Pancreas (tissue), 10 donors: ENCODE measurements at regions not wholly inside any gene's neighbourhood (a gene's known extent, or its start where the extent isn't known, plus 50 kb on each side); places are given as distances from the start of the nearest gene placed in this dataset.

Source experiments
- ATAC-seq, 4 donors: fragments of 200-7000 bp; cut with Tn5 transposase; one replicate each; pipeline versions ENCODE4 v1.8.0 to v1.9.1; 2020; ENCODE audit warnings: mild to moderate bottlenecking in 4 of 4, moderate library complexity in 4 of 4
- DNase-seq, 6 donors: peaks; one replicate each; pipeline ENCODE4 v3.0.0-alpha.2; 2020
- FAIRE-seq: peaks from 2 replicates; lab custom pipeline; 2012; peaks lifted over from hg19 to GRCh38; lab: Jason Lieb, UNC
- H3K27ac ChIP-seq, 4 donors: fragments of 200-600 bp; sonication (generic); 1 replicate in 3 of 4; 2 replicates in 1 of 4; pipeline versions ENCODE4 v1.5.0 to v1.8.0; 2020
- H3K27me3 ChIP-seq, 4 donors: fragments of 200-600 bp; one replicate each; pipeline ENCODE4 v1.8.0; 2021
- H3K36me3 ChIP-seq, 3 donors: fragments of 200-600 bp; sonication (generic) in 1 of 3; one replicate each; pipeline versions ENCODE4 v1.5.0 to v1.8.0; 2020 to 2021
- H3K4me1 ChIP-seq, 3 donors: fragments of 200-600 bp; one replicate each; pipeline ENCODE4 v1.8.0; 2021
- H3K4me3 ChIP-seq, 4 donors: fragments of 200-600 bp; sonication (generic) in 2 of 4; one replicate each; pipeline versions ENCODE4 v1.5.0 to v1.8.0; 2020 to 2021
- H3K9me3 ChIP-seq, 4 donors: fragments of 200-600 bp; one replicate each; pipeline ENCODE4 v1.8.0; 2021
- WGBS, 2 donors: extraction: QIAGEN DNeasy Blood & Tissue Kit; methylation state at CpG; one replicate each; pipeline ENCODE4 v1.1.7; 2013; 5-methylcytosine and 5-hydroxymethylcytosine counted together
- intact Hi-C, 3 donors: fragments of 100-400 bp; cut with DNase I; formaldehyde crosslinking; loops; one replicate each; pipeline versions ENCODE4 v1.11.1 to v1.14.2; 2022
- TF ChIP-seq, protein P1 (sequence below), 4 donors: fragments of 200-600 bp; sonication (generic) in 3 of 4; IDR thresholded peaks; one replicate each; pipeline versions ENCODE4 v1.5.0 to v1.8.0; 2021; ENCODE audit warnings: antibody characterized with exemption in 4 of 4
- donor health status: healthy with polysubstance abuse.
- donor health status: DM: no; HTN: no; CAD: no; lungs with moderate emphysema.
- donor health status: DM: no; HTN: no; CAD: no.
- donor health status: control.
- donor health status: control.
- donor health status: Bipolar disorder and iron deficiency.
- donor health status: DM: yes; HTN: yes; CAD: no.
- donor health status: DM: no; HTN: no; CAD: no.
- donor health status: DM: no; HTN: no; CAD: no.
- donor health status: DM: yes; HTN: yes; CAD: no.

GRCh38 chr2:9771481-9772017, 71.7 kb upstream of the TAF1B start:
- no peak for FAIRE-seq
- peak in 1 of 6 donors; percentile 59 for DNase-seq
- peaks cover 0 to 8% (median 0%) of the 10 kb centered on the region in 3 donors for H3K4me1 ChIP-seq
- no peak overlapping the region for H3K4me3 ChIP-seq
- H3K27me3 ChIP-seq, result no peaks in the 10 kb centered on the region
- peak in 1 of 4 donors; percentile 1 for ATAC-seq
- H3K27ac ChIP-seq, result no peak overlapping the region
- 59 to 60% methylated on average over 8 of the region's 8 CpGs for whole genome bisulfite sequencing, 2 donors
- intact Hi-C loops, result no loop called here
- H3K9me3 ChIP-seq, result no peaks in the 10 kb centered on the region
- TF ChIP-seq, protein P1, sequence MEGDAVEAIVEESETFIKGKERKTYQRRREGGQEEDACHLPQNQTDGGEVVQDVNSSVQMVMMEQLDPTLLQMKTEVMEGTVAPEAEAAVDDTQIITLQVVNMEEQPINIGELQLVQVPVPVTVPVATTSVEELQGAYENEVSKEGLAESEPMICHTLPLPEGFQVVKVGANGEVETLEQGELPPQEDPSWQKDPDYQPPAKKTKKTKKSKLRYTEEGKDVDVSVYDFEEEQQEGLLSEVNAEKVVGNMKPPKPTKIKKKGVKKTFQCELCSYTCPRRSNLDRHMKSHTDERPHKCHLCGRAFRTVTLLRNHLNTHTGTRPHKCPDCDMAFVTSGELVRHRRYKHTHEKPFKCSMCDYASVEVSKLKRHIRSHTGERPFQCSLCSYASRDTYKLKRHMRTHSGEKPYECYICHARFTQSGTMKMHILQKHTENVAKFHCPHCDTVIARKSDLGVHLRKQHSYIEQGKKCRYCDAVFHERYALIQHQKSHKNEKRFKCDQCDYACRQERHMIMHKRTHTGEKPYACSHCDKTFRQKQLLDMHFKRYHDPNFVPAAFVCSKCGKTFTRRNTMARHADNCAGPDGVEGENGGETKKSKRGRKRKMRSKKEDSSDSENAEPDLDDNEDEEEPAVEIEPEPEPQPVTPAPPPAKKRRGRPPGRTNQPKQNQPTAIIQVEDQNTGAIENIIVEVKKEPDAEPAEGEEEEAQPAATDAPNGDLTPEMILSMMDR (IDR thresholded peaks at IDR 0.05), result no peak
- H3K36me3 ChIP-seq, result no peaks in the 10 kb centered on the region

DNA sequence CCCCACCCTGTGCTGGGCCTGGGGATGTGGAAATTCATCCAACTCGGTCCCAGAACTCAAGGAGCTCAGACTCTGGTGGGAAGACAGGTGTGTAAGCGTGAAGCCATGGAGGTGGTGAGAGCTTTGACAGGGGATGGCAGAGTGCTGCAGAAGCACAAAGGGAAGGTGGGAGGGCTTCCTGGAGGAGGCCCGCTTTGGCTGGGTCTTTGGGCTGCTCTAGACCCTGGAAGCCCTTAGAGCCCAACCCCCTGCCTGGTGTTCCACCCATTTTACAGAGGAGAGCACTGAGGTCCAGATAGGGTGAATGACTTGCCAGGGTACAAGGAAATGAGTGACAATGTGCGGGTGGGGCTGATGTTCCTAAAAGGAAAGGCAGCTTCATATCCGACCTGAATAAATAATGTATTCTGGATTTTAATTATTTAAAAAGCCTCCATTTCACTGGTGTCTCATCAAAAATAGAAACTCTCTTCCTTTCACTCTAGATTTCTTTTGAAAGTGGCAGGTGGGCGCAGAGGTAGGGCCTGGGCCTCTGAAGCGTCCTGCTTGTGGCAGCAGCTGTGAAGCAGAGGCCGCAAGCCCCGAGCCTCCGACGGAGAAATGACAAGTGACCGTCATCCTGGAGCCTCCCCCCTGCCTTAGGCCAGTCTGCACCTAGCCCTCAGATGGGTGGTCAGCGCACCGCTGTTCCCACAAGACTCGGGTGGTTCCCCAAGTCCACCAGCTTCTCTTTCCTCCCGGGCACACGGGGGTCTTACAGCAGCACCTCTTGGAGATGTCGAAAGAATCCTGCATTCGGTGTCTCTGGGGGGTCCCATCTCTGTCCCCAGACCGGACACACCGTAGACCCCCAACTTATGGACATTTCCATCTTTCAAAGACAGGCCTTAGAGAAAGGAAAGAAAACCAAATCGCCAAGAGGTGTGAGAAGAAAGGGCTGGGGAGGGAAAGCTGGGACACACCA, 71.0 kb upstream of the TAF1B start:
- WGBS, 2 donors, result 86 to 88% methylated on average over 22 of the region's 22 CpGs
- DNase-seq (peak in 1 of 6 donors; percentile 46), FAIRE-seq (no peak), ATAC-seq (no peak)
- no peaks in the 10 kb centered on the region for H3K36me3 ChIP-seq
- H3K4me3 ChIP-seq, result no peak overlapping the region
- intact Hi-C loops, result no loop called here
- peaks cover 0 to 8% (median 0%) of the 10 kb centered on the region in 3 donors for H3K4me1 ChIP-seq
- no peak overlapping the region for H3K27ac ChIP-seq
- H3K9me3 ChIP-seq, result no peaks in the 10 kb centered on the region
- TF ChIP-seq, protein P1 (IDR thresholded peaks at IDR 0.05), result no peak
- no peaks in the 10 kb centered on the region for H3K27me3 ChIP-seq

DNA sequence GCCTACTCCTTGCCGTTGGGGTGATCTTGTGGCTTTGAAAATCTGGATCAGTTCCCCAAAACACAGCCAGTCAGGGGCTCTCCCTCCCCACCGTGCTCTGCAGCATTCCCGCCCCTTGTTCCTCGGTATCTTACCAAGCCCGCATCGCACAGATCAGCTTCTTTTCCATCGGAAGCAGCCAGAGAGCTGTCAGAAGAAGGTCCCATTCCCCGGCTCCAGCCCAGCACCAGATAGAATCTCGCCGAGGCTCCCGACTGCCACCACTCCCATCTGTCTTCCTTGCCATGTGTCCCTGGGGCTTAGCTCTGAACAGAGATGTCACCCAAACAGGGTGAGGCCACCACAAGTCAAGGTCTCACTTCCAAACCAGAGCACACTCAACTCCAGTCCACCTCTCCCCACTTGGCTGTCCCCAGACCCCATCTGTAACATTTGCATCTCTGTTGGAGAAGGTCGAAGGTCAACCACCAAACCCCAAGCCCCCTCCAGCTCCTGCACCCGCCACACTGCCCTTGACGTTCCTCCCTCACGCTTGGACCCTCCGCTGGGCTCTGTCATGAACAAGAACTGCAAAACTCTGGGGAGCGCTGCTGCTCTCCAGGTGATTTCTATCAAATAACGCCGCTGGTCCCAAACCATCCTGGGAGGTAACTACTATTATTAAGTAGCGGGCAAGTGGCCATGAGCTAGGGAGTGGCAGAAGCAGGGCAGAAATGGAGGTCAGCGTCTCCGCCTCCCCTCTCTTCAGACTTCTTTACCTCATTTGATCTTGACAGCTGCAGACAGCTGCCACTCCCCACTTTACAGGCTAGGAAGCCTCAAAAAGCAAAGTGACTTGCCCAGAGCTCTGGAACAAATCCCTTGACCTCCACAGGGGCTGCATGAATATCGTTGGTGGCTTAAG, 70.0 kb upstream of the TAF1B start:
- no peak overlapping the region for H3K4me3 ChIP-seq
- no peak for ATAC-seq
- H3K9me3 ChIP-seq, result no peaks in the 10 kb centered on the region
- TF ChIP-seq, protein P1 (IDR thresholded peaks at IDR 0.05), result no peak
- no peak overlapping the region for H3K27ac ChIP-seq
- FAIRE-seq, result no peak
- H3K4me1 ChIP-seq, result peaks cover 0 to 4% (median 0%) of the 10 kb centered on the region in 3 donors
- intact Hi-C loops, result no loop called here
- H3K27me3 ChIP-seq, result no peaks in the 10 kb centered on the region
- peak in 1 of 6 donors; percentile 27 for DNase-seq
- 79 to 81% methylated on average over 23 of the region's 23 CpGs for WGBS, 2 donors
- H3K36me3 ChIP-seq, result no peaks in the 10 kb centered on the region

DNA sequence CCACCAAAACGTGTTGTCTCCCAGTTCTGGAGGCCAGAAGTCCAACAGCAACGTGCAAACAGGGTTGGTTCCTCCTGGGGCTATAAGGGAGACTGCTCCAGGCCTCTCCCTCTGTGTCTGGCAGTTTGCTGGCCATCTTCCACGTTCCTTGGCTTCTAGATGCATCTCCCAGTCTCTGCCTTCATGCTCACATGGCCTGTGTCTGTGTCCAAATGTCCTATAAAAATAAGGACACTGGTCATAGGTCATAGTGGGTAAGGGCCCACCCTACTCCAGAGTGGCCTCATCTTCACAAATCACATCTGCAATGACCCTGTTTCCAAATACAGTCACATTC, 69.4 kb upstream of the TAF1B start:
- Histone ChIP-seq H3K27ac (no peak overlapping the region), H3K9me3 (no peaks in the 10 kb centered on the region), H3K27me3 (no peaks in the 10 kb centered on the region), H3K4me3 (no peak overlapping the region), H3K4me1 (peaks cover 0 to 3% (median 0%) of the 10 kb centered on the region in 3 donors), H3K36me3 (no peaks in the 10 kb centered on the region)
- TF ChIP-seq, protein P1 (IDR thresholded peaks at IDR 0.05), result no peak
- DNase-seq, result no peak
- ATAC-seq, result no peak
- no peak for FAIRE-seq
- 46 to 61% methylated on average over 3 of the region's 3 CpGs for WGBS, 2 donors
- intact Hi-C loops, result no loop called here
